Kasumi-1 (cell line): ENCODE measurements at regions not wholly inside any gene's neighbourhood (a gene's known extent, or its start where the extent isn't known, plus 50 kb on each side); places are given as distances from the start of the nearest gene placed in this dataset.

Experiments
- DNase-seq, 2 experiments: peaks; one replicate each; lab custom pipeline; 2025; lab: John Stamatoyannopoulos, UW

- DNase-seq = no peak
Observed at GRCh38 chrX:134717698-134718097, 59.4 kb upstream of the PLAC1 start.

GRCh38 chrX:134716620-134717012 is 58.3 kb upstream of the PLAC1 start:
- no peak for DNase-seq

- DNase-seq = no peak
Observed at GRCh38 chrX:134715930-134716619, 57.8 kb upstream of the PLAC1 start.

GRCh38 chrX:134714633-134715110 is 56.4 kb upstream of the PLAC1 start:
- no peak for DNase-seq

GRCh38 chrX:134713618-134714107 is 55.4 kb upstream of the PLAC1 start:
- no peak for DNase-seq

- DNase-seq = no peak
Observed at GRCh38 chrX:134712272-134712671, 54.0 kb upstream of the PLAC1 start.

GRCh38 chrX:134711135-134711921 is 53.1 kb upstream of the PLAC1 start:
- no peak for DNase-seq
